ENCODE measurements at regions not wholly inside any gene's neighbourhood (a gene's known extent, or its start where the extent isn't known, plus 50 kb on each side); places are given as distances from the start of the nearest gene placed in this dataset.

GRCh38 chr12:58028294-58028693 is 86.9 kb downstream of the ATP23 start:
- no peak for DNase-seq
- intact Hi-C loops (cut with micrococcal nuclease; ENCODE audit: unreplicated experiment): no loop called here
- CTCF ChIA-PET: no interaction called here
- H3K9me3 Mint-ChIP-seq (ENCODE audit: unreplicated experiment): peaks cover 11% of the 10 kb centered on the region
- H3K27me3 Mint-ChIP-seq (ENCODE audit: insufficient read depth, unreplicated experiment): peaks cover 6% of the 10 kb centered on the region
- no peaks in the 10 kb centered on the region for H3K27me3 ChIP-seq (replicated peaks; ENCODE audit: control insufficient read depth, insufficient read depth, low read length)
- POLR2A ChIA-PET: no interaction called here
- no peaks in the 10 kb centered on the region for H3K4me1 Mint-ChIP-seq (ENCODE audit: low read depth, unreplicated experiment)
- no peaks in the 10 kb centered on the region for H3K36me3 ChIP-seq (ENCODE audit: control insufficient read depth, insufficient read depth, low read length)
- no peak for TF ChIP-seq CTCF (IDR thresholded peaks at IDR 0.05; ENCODE audit: insufficient read depth in 1 of 2, low read depth in 1 of 2, low read length in 1 of 2, severe bottlenecking in 1 of 2, unreplicated experiment in 1 of 2)
- H3K27ac Mint-ChIP-seq (ENCODE audit: unreplicated experiment): no peak overlapping the region
- no peak overlapping the region for H3K4me3 Mint-ChIP-seq (ENCODE audit: unreplicated experiment)
- no peaks in the 10 kb centered on the region for H3K9me3 ChIP-seq
- no TSS peak for BruUV-seq (replicated peaks)
- no peak overlapping the region for H3K4me3 ChIP-seq (ENCODE audit: low read depth, low read length)
- H3K4me1 ChIP-seq: no peaks in the 10 kb centered on the region
- no peaks in the 10 kb centered on the region for H3K36me3 Mint-ChIP-seq (ENCODE audit: insufficient read depth, unreplicated experiment)

DNA sequence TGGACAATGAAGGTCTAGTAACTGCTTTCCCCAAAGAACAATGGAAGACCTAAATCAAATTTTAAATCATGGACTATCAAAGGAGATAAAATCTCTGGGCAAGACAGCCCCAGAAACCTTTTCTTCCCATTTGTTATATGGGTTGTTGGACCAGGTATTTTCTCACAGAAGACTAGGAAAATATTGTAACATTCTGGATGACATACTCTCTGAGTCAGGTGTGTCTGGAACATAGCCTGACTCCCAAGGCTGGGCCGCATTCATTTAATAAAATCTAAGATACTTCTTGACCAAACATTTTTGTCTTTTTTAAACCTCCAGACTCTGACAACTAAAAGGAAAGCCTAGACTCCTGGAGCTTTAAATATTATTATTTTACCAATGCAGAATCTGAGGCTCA is 87.9 kb downstream of the ATP23 start:
- H3K36me3 Mint-ChIP-seq (ENCODE audit: insufficient read depth, unreplicated experiment): no peaks in the 10 kb centered on the region
- H3K4me1 ChIP-seq: no peaks in the 10 kb centered on the region
- no TSS peak for BruUV-seq (replicated peaks)
- CTCF ChIA-PET: no interaction called here
- no peak for TF ChIP-seq CTCF (IDR thresholded peaks at IDR 0.05; ENCODE audit: insufficient read depth in 1 of 2, low read depth in 1 of 2, low read length in 1 of 2, severe bottlenecking in 1 of 2, unreplicated experiment in 1 of 2)
- peaks cover 11% of the 10 kb centered on the region for H3K9me3 Mint-ChIP-seq (ENCODE audit: unreplicated experiment)
- no peaks in the 10 kb centered on the region for H3K27me3 ChIP-seq (replicated peaks; ENCODE audit: control insufficient read depth, insufficient read depth, low read length)
- DNase-seq: no peak
- no peak overlapping the region for H3K27ac Mint-ChIP-seq (ENCODE audit: unreplicated experiment)
- no peaks in the 10 kb centered on the region for H3K36me3 ChIP-seq (ENCODE audit: control insufficient read depth, insufficient read depth, low read length)
- no peaks in the 10 kb centered on the region for H3K9me3 ChIP-seq
- H3K4me1 Mint-ChIP-seq (ENCODE audit: low read depth, unreplicated experiment): no peaks in the 10 kb centered on the region
- intact Hi-C loops (cut with micrococcal nuclease; ENCODE audit: unreplicated experiment): no loop called here
- H3K4me3 ChIP-seq (ENCODE audit: low read depth, low read length): no peak overlapping the region
- H3K4me3 Mint-ChIP-seq (ENCODE audit: unreplicated experiment): no peak overlapping the region
- POLR2A ChIA-PET: no interaction called here
- peaks cover 6% of the 10 kb centered on the region for H3K27me3 Mint-ChIP-seq (ENCODE audit: insufficient read depth, unreplicated experiment)

GRCh38 chr12:58030566-58031279 is 89.4 kb downstream of the ATP23 start:
- intact Hi-C loops (cut with micrococcal nuclease; ENCODE audit: unreplicated experiment): no loop called here
- H3K36me3 ChIP-seq (ENCODE audit: control insufficient read depth, insufficient read depth, low read length): no peaks in the 10 kb centered on the region
- Mint-ChIP-seq H3K27ac (ENCODE audit: unreplicated experiment) (no peak overlapping the region), H3K4me1 (ENCODE audit: low read depth, unreplicated experiment) (no peaks in the 10 kb centered on the region), H3K27me3 (ENCODE audit: insufficient read depth, unreplicated experiment) (peaks cover 6% of the 10 kb centered on the region), H3K9me3 (ENCODE audit: unreplicated experiment) (peaks cover 21% of the 10 kb centered on the region), H3K36me3 (ENCODE audit: insufficient read depth, unreplicated experiment) (no peaks in the 10 kb centered on the region), H3K4me3 (ENCODE audit: unreplicated experiment) (no peak overlapping the region)
- H3K9me3 ChIP-seq: peaks cover 5% of the 10 kb centered on the region
- no peaks in the 10 kb centered on the region for H3K27me3 ChIP-seq (replicated peaks; ENCODE audit: control insufficient read depth, insufficient read depth, low read length)
- BruUV-seq (replicated peaks): no TSS peak
- DNase-seq: no peak
- ChIA-PET CTCF (no interaction called here), POLR2A (no interaction called here)
- no peak for TF ChIP-seq CTCF (IDR thresholded peaks at IDR 0.05; ENCODE audit: insufficient read depth in 1 of 2, low read depth in 1 of 2, low read length in 1 of 2, severe bottlenecking in 1 of 2, unreplicated experiment in 1 of 2)
- H3K4me3 ChIP-seq (ENCODE audit: low read depth, low read length): no peak overlapping the region
- H3K4me1 ChIP-seq: no peaks in the 10 kb centered on the region
